ENCODE measurements at regions not wholly inside any gene's neighbourhood (a gene's known extent, or its start where the extent isn't known, plus 50 kb on each side); places are given as distances from the start of the nearest gene placed in this dataset.
"Not testable (repeated sequence)": the region's sequence is repeated elsewhere in the genome, so short reads cannot be mapped to it uniquely, and the experiment has no call there.

GRCh38 chr9:19630760-19631159 lies 158.1 kb downstream of the SLC24A2 start:
- no peaks in the 10 kb centered on the region for H3K36me3 ChIP-seq (ENCODE audit: low read depth)
- H3K27me3 ChIP-seq (ENCODE audit: insufficient read depth, poor library complexity, severe bottlenecking): peaks cover 9% of the 10 kb centered on the region
- H3K4me1 ChIP-seq (ENCODE audit: insufficient read depth, poor library complexity, severe bottlenecking): no peaks in the 10 kb centered on the region
- no peak overlapping the region for H3K27ac ChIP-seq (ENCODE audit: poor library complexity, severe bottlenecking)
- H3K9me3 ChIP-seq (ENCODE audit: severe bottlenecking): no peaks in the 10 kb centered on the region
- H3K4me3 ChIP-seq (ENCODE audit: severe bottlenecking): no peak overlapping the region
- ATAC-seq (ENCODE audit: low read depth) (no peak), DNase-seq (ENCODE audit: low spot score) (no peak)
- TF ChIP-seq CTCF (IDR thresholded peaks at IDR 0.05; ENCODE audit: poor library complexity, severe bottlenecking): no peak

- TF ChIP-seq CTCF (IDR thresholded peaks at IDR 0.05; ENCODE audit: poor library complexity, severe bottlenecking): no peak
- Histone ChIP-seq H3K36me3 (ENCODE audit: low read depth) (no peaks in the 10 kb centered on the region), H3K4me3 (ENCODE audit: severe bottlenecking) (no peak overlapping the region), H3K4me1 (ENCODE audit: insufficient read depth, poor library complexity, severe bottlenecking) (no peaks in the 10 kb centered on the region), H3K27ac (ENCODE audit: poor library complexity, severe bottlenecking) (no peak overlapping the region), H3K9me3 (ENCODE audit: severe bottlenecking) (no peaks in the 10 kb centered on the region), H3K27me3 (ENCODE audit: insufficient read depth, poor library complexity, severe bottlenecking) (peaks cover 9% of the 10 kb centered on the region)
- DNase-seq (ENCODE audit: low spot score): no peak
- no peak for ATAC-seq (ENCODE audit: low read depth)
Observed at GRCh38 chr9:19629488-19629887, 159.3 kb downstream of the SLC24A2 start.

- ATAC-seq (ENCODE audit: low read depth); H3K4me3 ChIP-seq (ENCODE audit: severe bottlenecking); DNase-seq (ENCODE audit: low spot score); H3K27ac ChIP-seq (ENCODE audit: poor library complexity, severe bottlenecking); H3K4me1 ChIP-seq (ENCODE audit: insufficient read depth, poor library complexity, severe bottlenecking); H3K36me3 ChIP-seq (ENCODE audit: low read depth); H3K9me3 ChIP-seq (ENCODE audit: severe bottlenecking): not testable (repeated sequence)
- peaks cover 20% of the 10 kb centered on the region for H3K27me3 ChIP-seq (ENCODE audit: insufficient read depth, poor library complexity, severe bottlenecking)
Observed at GRCh38 chr9:19625426-19625825, 163.4 kb downstream of the SLC24A2 start.

- no peak for TF ChIP-seq CTCF (IDR thresholded peaks at IDR 0.05; ENCODE audit: poor library complexity, severe bottlenecking)
- DNase-seq (ENCODE audit: low spot score) (no peak), ATAC-seq (ENCODE audit: low read depth) (no peak)
- Histone ChIP-seq H3K27me3 (ENCODE audit: insufficient read depth, poor library complexity, severe bottlenecking) (peaks cover 14% of the 10 kb centered on the region), H3K4me1 (ENCODE audit: insufficient read depth, poor library complexity, severe bottlenecking) (no peaks in the 10 kb centered on the region), H3K36me3 (ENCODE audit: low read depth) (no peaks in the 10 kb centered on the region), H3K4me3 (ENCODE audit: severe bottlenecking) (no peak overlapping the region), H3K27ac (ENCODE audit: poor library complexity, severe bottlenecking) (no peak overlapping the region), H3K9me3 (ENCODE audit: severe bottlenecking) (no peaks in the 10 kb centered on the region)
Observed at GRCh38 chr9:19624519-19624918, 164.3 kb downstream of the SLC24A2 start.

DNA sequence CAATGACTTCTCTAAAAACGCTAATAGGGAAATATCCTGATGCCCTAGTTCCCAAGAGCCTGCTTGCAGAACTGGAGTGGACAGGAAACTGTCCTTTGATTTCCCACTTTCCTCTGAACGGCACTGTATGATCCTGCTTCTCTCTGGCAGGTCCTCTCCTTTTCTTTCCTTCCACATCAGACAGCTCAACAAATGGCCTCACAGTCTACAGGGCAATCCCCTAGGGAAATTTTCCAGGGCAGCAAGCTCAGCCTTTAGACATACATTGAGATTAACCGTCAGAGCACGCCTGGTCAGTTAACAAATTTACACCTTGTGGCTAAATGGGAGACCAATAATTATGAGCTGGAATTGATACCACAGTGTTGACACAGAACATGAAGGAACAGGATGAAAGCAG lies 164.9 kb downstream of the SLC24A2 start:
- ATAC-seq (ENCODE audit: low read depth) (no peak), DNase-seq (ENCODE audit: low spot score) (no peak)
- Histone ChIP-seq H3K27ac (ENCODE audit: poor library complexity, severe bottlenecking) (no peak overlapping the region), H3K36me3 (ENCODE audit: low read depth) (no peaks in the 10 kb centered on the region), H3K4me3 (ENCODE audit: severe bottlenecking) (no peak overlapping the region), H3K27me3 (ENCODE audit: insufficient read depth, poor library complexity, severe bottlenecking) (peaks cover 13% of the 10 kb centered on the region), H3K9me3 (ENCODE audit: severe bottlenecking) (no peaks in the 10 kb centered on the region), H3K4me1 (ENCODE audit: insufficient read depth, poor library complexity, severe bottlenecking) (no peaks in the 10 kb centered on the region)
- no peak for TF ChIP-seq CTCF (IDR thresholded peaks at IDR 0.05; ENCODE audit: poor library complexity, severe bottlenecking)
